ENCODE measurements at regions not wholly inside any gene's neighbourhood (a gene's known extent, or its start where the extent isn't known, plus 50 kb on each side); places are given as distances from the start of the nearest gene placed in this dataset.
A peak's percentile ranks its signal among the peaks of the same experiment; 100 is the strongest.

DNA sequence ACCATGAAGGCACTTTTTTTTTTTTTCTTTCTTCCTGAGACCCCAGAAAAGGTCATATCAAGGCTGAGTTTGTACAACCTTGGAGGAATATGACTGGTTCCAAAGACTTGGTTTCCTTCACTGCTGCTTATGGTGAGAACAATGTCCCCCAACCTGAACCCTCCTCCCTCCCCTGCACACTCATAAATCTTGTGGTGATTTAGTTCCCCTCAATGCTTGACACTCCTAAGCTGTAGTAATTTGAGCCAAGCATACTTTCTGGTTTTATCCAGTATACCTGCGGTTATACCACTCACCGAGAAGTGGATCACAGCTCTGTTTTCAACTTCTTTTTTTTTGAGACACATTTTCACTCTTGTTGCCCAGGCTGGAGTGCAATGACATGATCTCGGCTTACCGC lies 149.9 kb upstream of the KLF4 start:
- no peak for DNase-seq (ENCODE audit: low read depth in 1 of 2, low spot score in 1 of 2)
- H3K4me3 ChIP-seq = no peak overlapping the region
- peaks cover 30% of the 10 kb centered on the region for H3K27me3 ChIP-seq
- TF ChIP-seq, protein P1, sequence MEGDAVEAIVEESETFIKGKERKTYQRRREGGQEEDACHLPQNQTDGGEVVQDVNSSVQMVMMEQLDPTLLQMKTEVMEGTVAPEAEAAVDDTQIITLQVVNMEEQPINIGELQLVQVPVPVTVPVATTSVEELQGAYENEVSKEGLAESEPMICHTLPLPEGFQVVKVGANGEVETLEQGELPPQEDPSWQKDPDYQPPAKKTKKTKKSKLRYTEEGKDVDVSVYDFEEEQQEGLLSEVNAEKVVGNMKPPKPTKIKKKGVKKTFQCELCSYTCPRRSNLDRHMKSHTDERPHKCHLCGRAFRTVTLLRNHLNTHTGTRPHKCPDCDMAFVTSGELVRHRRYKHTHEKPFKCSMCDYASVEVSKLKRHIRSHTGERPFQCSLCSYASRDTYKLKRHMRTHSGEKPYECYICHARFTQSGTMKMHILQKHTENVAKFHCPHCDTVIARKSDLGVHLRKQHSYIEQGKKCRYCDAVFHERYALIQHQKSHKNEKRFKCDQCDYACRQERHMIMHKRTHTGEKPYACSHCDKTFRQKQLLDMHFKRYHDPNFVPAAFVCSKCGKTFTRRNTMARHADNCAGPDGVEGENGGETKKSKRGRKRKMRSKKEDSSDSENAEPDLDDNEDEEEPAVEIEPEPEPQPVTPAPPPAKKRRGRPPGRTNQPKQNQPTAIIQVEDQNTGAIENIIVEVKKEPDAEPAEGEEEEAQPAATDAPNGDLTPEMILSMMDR (IDR thresholded peaks at IDR 0.05; ENCODE audit: low read depth, low read length) = no peak
- H3K4me1 ChIP-seq (ENCODE audit: low read depth) = no peaks in the 10 kb centered on the region
- H3K27ac ChIP-seq = no peak overlapping the region
- no peaks in the 10 kb centered on the region for H3K9me3 ChIP-seq (ENCODE audit: low read depth)
- H3K36me3 ChIP-seq = no peaks in the 10 kb centered on the region

DNA sequence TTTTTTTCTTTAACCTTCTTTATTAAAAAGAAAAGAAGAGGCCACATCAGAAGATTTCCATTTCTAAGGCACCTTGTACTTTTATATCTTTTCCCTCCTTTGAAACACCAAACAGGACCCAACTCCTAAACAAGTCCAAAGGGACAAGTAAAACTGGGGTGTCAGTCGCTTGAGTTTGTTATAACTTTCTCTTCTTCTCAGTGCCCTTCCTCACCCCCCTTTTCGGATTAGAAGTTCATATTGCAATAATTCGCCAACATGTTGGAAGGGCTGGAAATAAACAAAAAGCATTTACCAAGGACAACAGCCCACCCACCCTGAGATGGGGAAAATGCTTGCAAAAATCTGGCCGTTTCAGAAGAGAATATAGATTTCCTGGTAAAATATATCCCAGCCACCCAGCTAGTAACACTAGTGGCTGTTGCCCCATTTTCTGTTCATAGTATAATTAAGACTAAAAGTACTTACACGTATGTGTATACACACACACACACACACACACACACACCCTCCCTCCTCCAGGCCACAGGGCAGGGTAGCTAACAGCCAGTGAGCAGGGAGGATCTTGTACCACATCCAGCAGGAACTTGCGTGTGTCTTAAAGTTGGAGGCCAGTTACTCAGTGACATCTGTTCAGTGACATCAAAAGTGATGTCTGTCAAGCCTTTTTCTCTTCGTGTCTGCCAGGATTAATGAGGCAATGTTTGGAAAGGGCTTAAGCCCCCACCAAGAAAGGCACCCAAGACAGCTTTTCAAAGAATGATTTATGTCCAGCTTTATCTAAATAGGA lies 149.1 kb upstream of the KLF4 start:
- DNase-seq (ENCODE audit: low read depth in 1 of 2, low spot score in 1 of 2) = peak in 1 of 2 donors; percentile 77
- H3K9me3 ChIP-seq (ENCODE audit: low read depth) = no peaks in the 10 kb centered on the region
- TF ChIP-seq, protein P1 (IDR thresholded peaks at IDR 0.05; ENCODE audit: low read depth, low read length) = no peak
- no peaks in the 10 kb centered on the region for H3K36me3 ChIP-seq
- H3K4me1 ChIP-seq (ENCODE audit: low read depth) = no peaks in the 10 kb centered on the region
- no peak overlapping the region for H3K27ac ChIP-seq
- H3K27me3 ChIP-seq = peaks cover 30% of the 10 kb centered on the region
- H3K4me3 ChIP-seq = peak overlapping the region; percentile 30

DNA sequence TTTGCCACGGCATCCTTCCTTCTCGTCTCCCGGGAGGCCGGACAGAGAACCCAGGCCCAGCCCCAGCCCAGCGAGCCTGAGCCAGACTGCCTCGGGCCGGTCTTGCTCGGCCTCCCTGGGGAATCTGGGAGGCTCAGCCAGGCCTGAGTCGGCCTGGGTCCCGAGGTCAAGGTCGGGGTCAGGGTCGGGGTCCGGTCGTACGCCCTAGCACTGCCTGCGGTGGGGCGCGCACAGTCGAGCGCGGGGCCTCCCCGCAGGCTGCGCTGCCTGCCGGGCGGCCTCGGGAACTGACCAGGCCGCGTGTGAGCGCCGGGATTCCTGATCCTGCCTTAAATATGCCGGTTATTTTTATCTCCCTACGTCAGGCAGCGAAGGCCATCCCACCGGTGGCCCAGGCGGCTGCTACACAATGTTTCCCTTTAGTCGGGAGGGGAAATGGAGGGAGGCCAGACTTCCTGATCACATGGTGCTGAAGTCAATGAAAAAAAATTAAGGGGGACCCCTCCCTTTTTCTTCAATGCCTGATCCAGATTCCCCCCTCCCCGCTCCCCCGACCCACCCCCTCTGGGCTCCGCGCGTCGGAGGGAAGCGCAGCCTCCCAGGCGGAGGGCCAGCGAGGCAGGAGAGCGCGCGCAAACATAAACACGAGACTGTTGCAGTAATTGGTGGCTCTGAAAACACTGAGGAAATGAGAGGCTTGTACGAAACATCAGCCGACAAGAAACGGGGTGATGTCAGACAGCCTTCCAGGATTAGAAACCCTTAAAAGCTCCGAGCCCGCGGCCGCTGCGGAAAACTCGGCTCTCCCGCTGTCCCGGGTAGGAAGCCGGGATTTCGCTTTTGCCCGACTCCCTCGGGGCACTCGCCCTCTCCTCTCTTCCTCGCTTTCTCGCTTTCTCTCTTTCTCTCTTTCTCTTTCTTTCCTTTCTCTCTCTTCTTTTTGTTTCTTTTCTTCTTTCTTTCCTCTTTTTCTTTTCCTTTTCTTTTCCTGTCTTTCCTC lies 148.2 kb upstream of the KLF4 start:
- Histone ChIP-seq H3K27ac (no peak overlapping the region), H3K36me3 (no peaks in the 10 kb centered on the region), H3K9me3 (ENCODE audit: low read depth) (no peaks in the 10 kb centered on the region), H3K4me3 (peak overlapping the region; percentile 30), H3K27me3 (peaks cover 30% of the 10 kb centered on the region), H3K4me1 (ENCODE audit: low read depth) (no peaks in the 10 kb centered on the region)
- TF ChIP-seq, protein P1 (IDR thresholded peaks at IDR 0.05; ENCODE audit: low read depth, low read length) = peak; percentile 37
- DNase-seq (ENCODE audit: low read depth in 1 of 2, low spot score in 1 of 2) = peak; percentile 72 to 99

DNA sequence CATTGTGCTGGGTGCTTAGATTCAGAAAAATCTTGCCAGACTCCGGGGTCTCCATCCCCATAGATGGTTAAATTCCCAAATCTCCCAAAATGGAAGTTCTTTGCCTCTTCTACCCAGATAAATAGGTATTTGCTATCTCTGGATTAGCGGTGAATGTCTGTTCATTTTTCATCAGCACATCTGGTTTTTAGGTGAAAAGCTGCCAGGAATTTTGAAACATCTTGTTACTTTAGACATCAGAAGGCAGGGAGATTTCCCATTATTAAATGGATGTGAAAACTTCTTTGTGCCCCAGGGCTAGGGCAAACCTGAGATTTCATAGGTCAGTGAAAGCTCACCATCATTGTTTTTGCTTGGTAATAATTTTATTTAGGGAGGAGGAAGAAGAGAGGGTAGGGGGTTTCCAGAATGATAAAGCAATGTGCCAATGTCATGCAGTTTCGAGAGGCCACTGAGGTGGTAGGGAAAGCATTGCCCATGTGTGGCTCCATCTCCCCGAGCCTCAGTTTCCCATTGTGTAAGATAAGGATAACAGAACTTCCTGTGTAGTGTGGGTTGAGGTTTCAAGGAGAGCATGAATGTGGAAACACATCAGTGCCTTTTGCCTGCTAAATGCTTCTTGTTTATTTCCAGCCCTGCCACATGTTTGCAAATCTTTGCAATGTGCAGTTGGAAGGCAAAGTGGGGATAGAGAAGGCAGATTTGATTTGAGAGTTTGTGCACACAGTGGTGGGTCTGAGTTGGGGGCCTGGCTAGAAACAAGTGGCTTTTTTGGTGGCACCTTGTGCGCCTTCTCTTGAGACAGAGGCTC lies 147.2 kb upstream of the KLF4 start:
- H3K27me3 ChIP-seq = peaks cover 30% of the 10 kb centered on the region
- H3K9me3 ChIP-seq (ENCODE audit: low read depth) = no peaks in the 10 kb centered on the region
- H3K4me3 ChIP-seq = no peak overlapping the region
- H3K36me3 ChIP-seq = no peaks in the 10 kb centered on the region
- TF ChIP-seq, protein P1 (IDR thresholded peaks at IDR 0.05; ENCODE audit: low read depth, low read length) = no peak
- no peak overlapping the region for H3K27ac ChIP-seq
- DNase-seq (ENCODE audit: low read depth in 1 of 2, low spot score in 1 of 2) = peak in 1 of 2 donors; percentile 35
- no peaks in the 10 kb centered on the region for H3K4me1 ChIP-seq (ENCODE audit: low read depth)

GRCh38 chr9:107635803-107636174 lies 146.2 kb upstream of the KLF4 start:
- Histone ChIP-seq H3K9me3 (ENCODE audit: low read depth) (no peaks in the 10 kb centered on the region), H3K27me3 (peaks cover 27% of the 10 kb centered on the region), H3K4me1 (ENCODE audit: low read depth) (no peaks in the 10 kb centered on the region), H3K36me3 (no peaks in the 10 kb centered on the region), H3K4me3 (no peak overlapping the region), H3K27ac (no peak overlapping the region)
- no peak for DNase-seq (ENCODE audit: low read depth in 1 of 2, low spot score in 1 of 2)
- TF ChIP-seq, protein P1 (IDR thresholded peaks at IDR 0.05; ENCODE audit: low read depth, low read length) = no peak
